ENCODE measurements at regions not wholly inside any gene's neighbourhood (a gene's known extent, or its start where the extent isn't known, plus 50 kb on each side); places are given as distances from the start of the nearest gene placed in this dataset.

GRCh38 chrX:74218895-74219294 lies 85.1 kb upstream of the ZCCHC13 start:
- TF ChIP-seq CTCF (IDR thresholded peaks at IDR 0.05) (no peak), POLR2A (IDR thresholded peaks at IDR 0.05) (no peak)
